SIG-M5 treated with dmso at 0.1 percent for 504 hours (cell line): ENCODE measurements at regions not wholly inside any gene's neighbourhood (a gene's known extent, or its start where the extent isn't known, plus 50 kb on each side); places are given as distances from the start of the nearest gene placed in this dataset.

ENCODE experiments used
- DNase-seq: peaks from one replicate; lab custom pipeline; 2025; ENCODE audit not compliant: unreplicated experiment; lab: John Stamatoyannopoulos, UW

- DNase-seq = no peak
Measured at GRCh38 chr6:3643921-3644738, 107.4 kb downstream of the PXDC1 start.

DNA sequence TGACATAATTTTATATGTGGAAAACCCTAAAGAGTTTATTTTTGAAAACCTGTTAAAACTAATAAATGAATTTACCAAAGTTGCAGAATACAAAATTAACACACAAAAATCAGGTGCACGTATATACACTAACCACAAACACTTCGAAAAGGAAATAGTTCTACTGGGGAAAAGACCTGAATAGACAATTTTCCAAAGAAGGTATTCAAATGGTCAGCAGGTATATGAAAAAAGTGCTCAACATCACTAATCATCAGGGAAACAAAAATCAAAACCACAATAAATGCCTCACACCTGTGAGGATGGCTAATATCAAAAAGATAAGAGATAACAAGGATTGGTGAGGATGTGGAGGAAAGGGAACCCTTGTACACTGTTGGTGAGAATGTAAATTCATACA, 110.6 kb downstream of the PXDC1 start:
- DNase-seq = no peak

DNA sequence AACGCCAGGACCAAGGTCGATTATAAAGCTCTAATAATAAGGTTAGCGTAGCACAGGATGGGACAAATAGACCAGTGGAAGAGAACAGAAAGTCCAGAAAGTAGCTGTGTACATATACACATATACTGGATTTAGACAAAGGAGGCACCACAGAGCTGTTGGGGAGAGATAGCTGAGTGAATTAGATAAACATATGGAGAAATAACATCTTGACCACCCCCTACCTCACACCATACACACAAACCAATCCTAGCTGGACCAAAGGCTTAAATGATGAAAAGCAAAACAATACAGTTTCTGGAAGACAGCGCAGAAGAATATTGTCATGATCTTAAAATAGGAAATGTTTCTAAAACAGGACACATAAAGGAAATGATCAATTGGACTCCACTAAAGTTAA, 112.9 kb downstream of the PXDC1 start:
- no peak for DNase-seq

DNA sequence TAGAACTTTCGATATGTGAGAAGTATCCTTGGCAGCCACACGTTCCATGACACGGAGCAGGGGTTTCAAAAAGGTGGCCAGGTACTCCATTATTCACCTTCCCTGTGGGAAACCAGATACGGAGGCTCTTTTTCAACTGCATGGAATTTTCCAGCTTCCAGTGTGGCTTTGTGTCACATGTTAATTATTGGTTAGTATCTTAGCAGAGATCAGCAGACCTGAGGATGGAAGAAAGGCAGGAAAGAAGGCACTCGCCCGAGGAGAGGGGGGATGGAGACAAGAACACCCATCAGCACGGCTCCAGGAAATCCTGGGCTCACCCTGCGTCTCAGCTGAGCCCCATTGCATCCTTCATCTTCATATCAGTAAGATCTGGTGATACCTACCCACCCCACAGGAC, 115.5 kb downstream of the PXDC1 start:
- DNase-seq = no peak

GRCh38 chr6:3635482-3635881, 116.0 kb downstream of the PXDC1 start:
- no peak for DNase-seq

- DNase-seq = no peak
Measured at GRCh38 chr6:3634280-3634816, 117.2 kb downstream of the PXDC1 start.

GRCh38 chr6:3633711-3634110, 117.8 kb downstream of the PXDC1 start:
- no peak for DNase-seq

DNA sequence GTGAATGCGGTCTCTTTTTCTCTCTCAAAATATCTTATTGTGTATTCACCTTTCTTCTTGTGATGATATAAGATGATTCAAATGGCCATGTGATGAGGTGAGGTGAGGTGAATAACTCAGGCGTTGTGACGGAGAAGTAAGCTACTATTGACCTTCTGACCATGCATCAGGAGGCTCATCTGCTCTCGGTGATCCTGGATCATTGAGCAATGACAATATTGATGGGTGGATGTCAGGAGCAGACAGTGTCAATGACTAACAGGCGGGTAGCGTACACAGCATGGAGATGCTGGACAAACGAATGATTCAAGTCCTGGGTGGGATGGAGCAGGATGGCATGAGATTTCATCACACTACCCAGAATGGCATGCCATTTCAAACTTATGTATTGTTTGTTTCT, 119.6 kb downstream of the PXDC1 start:
- no peak for DNase-seq

DNA sequence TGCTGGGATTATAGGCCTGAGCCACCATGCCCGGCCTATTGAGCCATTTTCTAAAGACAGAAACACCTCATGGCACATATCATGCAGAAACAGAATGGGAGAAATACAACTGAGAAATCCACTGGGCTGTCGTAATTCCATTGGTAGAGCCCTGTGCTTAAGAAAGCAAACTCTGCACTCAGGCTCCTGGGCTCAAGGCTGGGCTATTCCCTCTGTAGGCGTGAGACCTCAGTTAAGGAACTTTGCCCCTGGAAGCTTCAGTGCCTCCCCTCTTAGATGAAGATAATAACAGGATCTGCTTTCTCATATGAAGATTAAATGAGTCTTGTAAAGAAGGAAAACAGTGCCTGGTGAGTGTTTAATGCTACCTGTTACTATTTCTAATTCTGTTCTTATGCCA, 120.3 kb downstream of the PXDC1 start:
- no peak for DNase-seq

DNA sequence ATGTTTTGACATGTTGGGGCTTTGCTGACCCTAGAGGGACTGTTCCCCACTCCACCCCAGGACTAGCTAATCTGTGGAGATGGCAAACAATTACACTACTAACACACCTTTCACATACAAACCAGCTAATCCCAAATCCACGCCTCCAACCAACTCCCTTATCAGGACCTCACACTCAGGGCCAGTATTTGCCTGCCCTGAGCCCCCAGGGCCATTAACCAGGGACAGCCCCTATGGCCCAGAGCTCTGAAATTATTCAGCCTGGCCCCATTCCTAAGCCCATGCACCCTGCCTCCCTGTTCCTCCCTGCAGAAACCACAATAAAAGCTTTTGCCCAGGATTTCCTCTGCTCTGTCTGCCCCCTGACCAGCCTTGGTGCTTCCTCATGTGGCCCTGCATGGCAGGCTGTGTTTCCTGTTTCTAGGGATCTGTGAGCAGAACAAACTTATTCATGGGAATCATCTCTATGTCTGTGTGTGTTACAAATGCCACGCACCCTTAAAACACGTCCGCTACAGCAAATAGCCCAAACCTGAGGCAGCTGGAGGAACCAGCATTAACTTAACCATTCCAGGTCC, 121.2 kb downstream of the PXDC1 start:
- no peak for DNase-seq

- DNase-seq = no peak
Measured at GRCh38 chr6:3627956-3628835, 123.3 kb downstream of the PXDC1 start.

GRCh38 chr6:3627501-3627900, 124.0 kb downstream of the PXDC1 start:
- no peak for DNase-seq

- DNase-seq = no peak
Measured at GRCh38 chr6:3625980-3626563, 125.4 kb downstream of the PXDC1 start.

GRCh38 chr6:3625149-3625979, 126.1 kb downstream of the PXDC1 start:
- DNase-seq = no peak

DNA sequence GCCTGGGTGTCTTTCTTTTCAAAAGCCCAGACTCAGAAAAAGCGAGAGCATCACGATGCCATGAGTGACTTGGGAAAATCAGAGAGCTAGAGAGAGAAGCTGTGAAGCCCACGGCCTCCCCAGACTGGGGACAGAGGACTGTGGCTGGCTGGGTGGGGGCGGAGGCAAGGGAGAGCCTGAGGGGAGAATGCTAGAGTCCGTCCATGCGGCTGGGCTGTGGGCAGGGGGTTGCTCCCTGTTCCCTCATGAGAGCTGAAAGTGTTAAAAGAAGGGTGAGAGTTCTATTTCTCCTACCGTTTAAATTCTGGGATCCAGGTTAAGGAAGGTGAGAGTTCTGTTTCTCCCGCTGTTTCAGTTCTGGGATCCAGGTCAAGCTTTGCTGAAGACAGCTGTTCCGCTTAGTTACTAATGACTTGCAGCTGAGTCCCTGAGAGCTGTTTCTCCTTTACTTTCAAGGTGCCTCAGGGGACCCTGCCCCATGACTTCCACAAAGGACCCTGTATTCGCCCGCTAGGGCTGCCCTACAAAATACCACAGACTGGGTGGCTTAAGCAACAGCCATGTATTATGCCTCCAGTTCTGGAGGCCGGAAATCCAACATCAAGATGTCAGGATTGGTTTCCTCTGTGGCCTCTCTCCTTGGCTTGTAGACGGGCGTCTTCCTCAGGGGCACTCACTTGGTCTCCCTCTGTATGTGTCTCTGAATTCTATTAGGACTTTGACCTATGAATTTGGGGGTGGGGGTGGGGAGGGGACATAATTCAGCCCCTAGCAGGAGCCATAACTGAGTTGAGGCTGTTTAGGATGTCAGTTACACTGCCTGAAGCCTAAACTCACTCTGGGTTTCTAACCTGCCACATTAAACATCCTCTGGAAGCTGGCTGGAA, 127.0 kb downstream of the PXDC1 start:
- DNase-seq = no peak

DNA sequence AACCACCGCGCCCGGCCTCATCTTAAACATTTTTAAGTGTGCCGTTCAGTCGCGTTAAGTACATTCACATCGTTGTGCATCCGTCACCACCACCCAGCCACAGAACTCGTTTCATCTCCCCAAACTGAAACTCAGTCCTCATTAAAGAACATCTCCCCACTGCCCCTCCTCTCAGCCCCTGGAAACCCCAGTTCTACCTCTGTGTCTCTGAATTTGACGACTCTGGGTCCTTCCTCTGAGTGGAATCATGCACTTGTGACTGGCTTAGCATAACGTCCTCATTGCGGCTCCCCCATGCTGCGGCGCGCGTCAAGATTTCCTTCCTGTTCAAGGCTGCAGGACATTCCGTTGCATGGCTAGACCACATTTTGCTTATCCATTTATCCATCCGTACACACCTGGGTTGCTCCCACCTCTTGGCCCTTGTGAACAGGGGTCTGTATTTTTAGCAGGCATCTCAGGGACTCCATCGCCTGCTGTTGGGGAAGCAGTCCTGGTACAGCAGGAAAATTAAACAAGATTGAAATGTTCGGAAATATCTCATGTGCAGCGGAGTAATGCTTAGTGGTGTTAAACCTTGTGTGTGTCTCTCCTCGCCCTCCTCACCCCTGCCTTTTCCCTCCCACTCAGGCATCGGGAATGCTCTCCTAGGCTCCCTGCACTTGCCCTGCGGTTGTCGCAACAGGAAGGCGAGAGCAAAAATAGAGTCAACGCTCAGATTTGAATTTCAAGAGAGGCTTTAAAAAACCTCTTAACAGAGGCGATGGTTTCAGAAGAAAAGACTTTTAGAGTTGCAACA, 127.9 kb downstream of the PXDC1 start:
- DNase-seq = no peak

DNA sequence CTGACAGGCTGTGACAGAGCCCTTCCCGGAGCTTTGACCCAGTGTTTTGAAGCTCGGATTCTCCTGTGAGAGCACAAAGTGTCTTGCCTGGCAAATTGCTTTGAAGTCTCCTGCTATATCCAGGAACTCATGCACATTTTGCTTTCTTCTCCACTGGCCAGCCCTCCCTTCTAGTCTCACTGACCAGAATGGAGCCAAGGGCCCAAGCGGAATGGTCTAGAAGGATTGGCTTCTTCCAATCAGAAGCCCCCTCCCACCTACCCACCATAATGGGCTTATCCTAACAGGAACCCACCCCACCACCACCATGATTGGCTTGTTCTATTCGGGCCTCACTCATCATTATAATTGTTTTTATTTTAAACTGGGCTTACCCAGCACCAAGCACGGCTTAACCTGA, 130.1 kb downstream of the PXDC1 start:
- no peak for DNase-seq

DNA sequence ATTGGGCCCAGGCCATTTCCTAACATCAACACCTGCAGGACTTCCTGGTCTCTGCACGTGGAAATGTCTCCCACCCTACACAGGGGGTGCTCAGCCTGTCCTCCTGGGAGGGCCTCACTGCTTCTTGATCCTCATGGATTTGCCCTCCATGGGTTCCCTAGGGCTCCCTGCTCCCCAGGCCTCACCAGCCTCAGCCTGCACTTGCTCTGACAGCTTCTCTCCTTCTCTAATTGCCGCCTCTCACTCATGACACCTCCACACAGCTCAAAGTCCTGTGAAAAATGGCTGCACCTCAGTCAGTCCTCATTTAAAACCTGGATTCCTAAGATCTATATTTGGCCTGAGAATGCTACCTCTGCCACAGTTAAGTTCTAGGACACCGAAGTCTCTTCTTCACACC, 130.6 kb downstream of the PXDC1 start:
- DNase-seq = no peak

GRCh38 chr6:3620389-3620788, 131.1 kb downstream of the PXDC1 start:
- DNase-seq = no peak
